ENCODE measurements at regions not wholly inside any gene's neighbourhood (a gene's known extent, or its start where the extent isn't known, plus 50 kb on each side); places are given as distances from the start of the nearest gene placed in this dataset.
"Not testable (repeated sequence)": the region's sequence is repeated elsewhere in the genome, so short reads cannot be mapped to it uniquely, and the experiment has no call there.

- Mint-ChIP-seq H3K27me3 (ENCODE audit: unreplicated experiment) (no peaks in the 10 kb centered on the region), H3K4me3 (ENCODE audit: unreplicated experiment) (no peak overlapping the region), H3K27ac (ENCODE audit: unreplicated experiment) (peak overlapping the region; percentile 39), H3K4me1 (ENCODE audit: unreplicated experiment) (no peaks in the 10 kb centered on the region), H3K36me3 (ENCODE audit: low read depth, unreplicated experiment) (no peaks in the 10 kb centered on the region), H3K9me3 (ENCODE audit: unreplicated experiment) (peaks cover 6% of the 10 kb centered on the region)
- no peak for DNase-seq (ENCODE audit: low spot score)
- TF ChIP-seq CTCF (IDR thresholded peaks at IDR 0.05; ENCODE audit: unreplicated experiment): no peak
Measured at GRCh38 chr6:74507649-74508048, 698.2 kb downstream of the COL12A1 start.

GRCh38 chr6:74505391-74505790 is 700.5 kb downstream of the COL12A1 start:
- H3K4me3 Mint-ChIP-seq (ENCODE audit: unreplicated experiment): no peak overlapping the region
- no peak for DNase-seq (ENCODE audit: low spot score)
- H3K27me3 Mint-ChIP-seq (ENCODE audit: unreplicated experiment): no peaks in the 10 kb centered on the region
- H3K4me1 Mint-ChIP-seq (ENCODE audit: unreplicated experiment): no peaks in the 10 kb centered on the region
- no peak overlapping the region for H3K27ac Mint-ChIP-seq (ENCODE audit: unreplicated experiment)
- H3K36me3 Mint-ChIP-seq (ENCODE audit: low read depth, unreplicated experiment): no peaks in the 10 kb centered on the region
- peaks cover 6% of the 10 kb centered on the region for H3K9me3 Mint-ChIP-seq (ENCODE audit: unreplicated experiment)
- TF ChIP-seq CTCF (IDR thresholded peaks at IDR 0.05; ENCODE audit: unreplicated experiment): no peak

- Mint-ChIP-seq H3K4me1 (ENCODE audit: unreplicated experiment) (no peaks in the 10 kb centered on the region), H3K27me3 (ENCODE audit: unreplicated experiment) (no peaks in the 10 kb centered on the region), H3K4me3 (ENCODE audit: unreplicated experiment) (no peak overlapping the region), H3K9me3 (ENCODE audit: unreplicated experiment) (peaks cover 6% of the 10 kb centered on the region), H3K36me3 (ENCODE audit: low read depth, unreplicated experiment) (no peaks in the 10 kb centered on the region), H3K27ac (ENCODE audit: unreplicated experiment) (no peak overlapping the region)
- TF ChIP-seq CTCF (IDR thresholded peaks at IDR 0.05; ENCODE audit: unreplicated experiment): no peak
- no peak for DNase-seq (ENCODE audit: low spot score)
Measured at GRCh38 chr6:74504941-74505340, 700.9 kb downstream of the COL12A1 start.

- TF ChIP-seq CTCF (IDR thresholded peaks at IDR 0.05; ENCODE audit: unreplicated experiment): no peak
- DNase-seq (ENCODE audit: low spot score): no peak
- H3K4me3 Mint-ChIP-seq (ENCODE audit: unreplicated experiment): no peak overlapping the region
- H3K9me3 Mint-ChIP-seq (ENCODE audit: unreplicated experiment): no peaks in the 10 kb centered on the region
- no peak overlapping the region for H3K27ac Mint-ChIP-seq (ENCODE audit: unreplicated experiment)
- peaks cover 2% of the 10 kb centered on the region for H3K27me3 Mint-ChIP-seq (ENCODE audit: unreplicated experiment)
- H3K4me1 Mint-ChIP-seq (ENCODE audit: unreplicated experiment): no peaks in the 10 kb centered on the region
- H3K36me3 Mint-ChIP-seq (ENCODE audit: low read depth, unreplicated experiment): no peaks in the 10 kb centered on the region
Measured at GRCh38 chr6:74492587-74492986, 713.3 kb downstream of the COL12A1 start.

GRCh38 chr6:74491844-74492374 is 713.9 kb downstream of the COL12A1 start:
- TF ChIP-seq CTCF (IDR thresholded peaks at IDR 0.05; ENCODE audit: unreplicated experiment): no peak
- H3K27ac Mint-ChIP-seq (ENCODE audit: unreplicated experiment): no peak overlapping the region
- H3K4me1 Mint-ChIP-seq (ENCODE audit: unreplicated experiment): no peaks in the 10 kb centered on the region
- H3K4me3 Mint-ChIP-seq (ENCODE audit: unreplicated experiment): no peak overlapping the region
- H3K36me3 Mint-ChIP-seq (ENCODE audit: low read depth, unreplicated experiment): no peaks in the 10 kb centered on the region
- DNase-seq (ENCODE audit: low spot score): no peak
- no peaks in the 10 kb centered on the region for H3K9me3 Mint-ChIP-seq (ENCODE audit: unreplicated experiment)
- peaks cover 2% of the 10 kb centered on the region for H3K27me3 Mint-ChIP-seq (ENCODE audit: unreplicated experiment)

GRCh38 chr6:74488726-74489125 is 717.1 kb downstream of the COL12A1 start:
- not testable (repeated sequence) for H3K27ac Mint-ChIP-seq (ENCODE audit: unreplicated experiment); DNase-seq (ENCODE audit: low spot score); H3K27me3 Mint-ChIP-seq (ENCODE audit: unreplicated experiment); H3K4me1 Mint-ChIP-seq (ENCODE audit: unreplicated experiment); H3K9me3 Mint-ChIP-seq (ENCODE audit: unreplicated experiment); H3K36me3 Mint-ChIP-seq (ENCODE audit: low read depth, unreplicated experiment); H3K4me3 Mint-ChIP-seq (ENCODE audit: unreplicated experiment)

All from endothelial cell (in vitro differentiated cells).